ENCODE measurements at regions not wholly inside any gene's neighbourhood (a gene's known extent, or its start where the extent isn't known, plus 50 kb on each side); places are given as distances from the start of the nearest gene placed in this dataset.

GRCh38 chr16:79713609-79714309 lies 113.2 kb upstream of the MAF start:
- DNase-seq (ENCODE audit: low spot score) = no peak

GRCh38 chr16:79712276-79712675 lies 111.7 kb upstream of the MAF start:
- peak; percentile 20 for DNase-seq (ENCODE audit: low spot score)

- no peak for DNase-seq (ENCODE audit: low spot score)
Measured at GRCh38 chr16:79707876-79708275, 107.3 kb upstream of the MAF start.

- no peak for DNase-seq (ENCODE audit: low spot score)
Measured at GRCh38 chr16:79703066-79703465, 102.5 kb upstream of the MAF start.

- DNase-seq (ENCODE audit: low spot score) = peak; percentile 20
Measured at GRCh38 chr16:79698341-79698753, 97.8 kb upstream of the MAF start.

- no peak for DNase-seq (ENCODE audit: low spot score)
Measured at GRCh38 chr16:79697562-79698112, 97.1 kb upstream of the MAF start.

GRCh38 chr16:79691007-79691406 lies 90.5 kb upstream of the MAF start:
- DNase-seq (ENCODE audit: low spot score) = peak; percentile 36

- no peak for DNase-seq (ENCODE audit: low spot score)
Measured at GRCh38 chr16:79690159-79690558, 89.6 kb upstream of the MAF start.

GRCh38 chr16:79687249-79688130 lies 87.0 kb upstream of the MAF start:
- no peak for DNase-seq (ENCODE audit: low spot score)

GRCh38 chr16:79685871-79686270 lies 85.3 kb upstream of the MAF start:
- DNase-seq (ENCODE audit: low spot score) = no peak

- no peak for DNase-seq (ENCODE audit: low spot score)
Measured at GRCh38 chr16:79679334-79679733, 78.8 kb upstream of the MAF start.

- no peak for DNase-seq (ENCODE audit: low spot score)
Measured at GRCh38 chr16:79677799-79678530, 77.4 kb upstream of the MAF start.

- DNase-seq (ENCODE audit: low spot score) = no peak
Measured at GRCh38 chr16:79673635-79674034, 73.1 kb upstream of the MAF start.

- no peak for DNase-seq (ENCODE audit: low spot score)
Measured at GRCh38 chr16:79672524-79672923, 72.0 kb upstream of the MAF start.

- no peak for DNase-seq (ENCODE audit: low spot score)
Measured at GRCh38 chr16:79668502-79668901, 68.0 kb upstream of the MAF start.

GRCh38 chr16:79665970-79666369 lies 65.4 kb upstream of the MAF start:
- no peak for DNase-seq (ENCODE audit: low spot score)

GRCh38 chr16:79664407-79664806 lies 63.9 kb upstream of the MAF start:
- no peak for DNase-seq (ENCODE audit: low spot score)

- no peak for DNase-seq (ENCODE audit: low spot score)
Measured at GRCh38 chr16:79662669-79663313, 62.3 kb upstream of the MAF start.

GRCh38 chr16:79662122-79662521 lies 61.6 kb upstream of the MAF start:
- DNase-seq (ENCODE audit: low spot score) = no peak

- DNase-seq (ENCODE audit: low spot score) = no peak
Measured at GRCh38 chr16:79661578-79661977, 61.0 kb upstream of the MAF start.

- no peak for DNase-seq (ENCODE audit: low spot score)
Measured at GRCh38 chr16:79659344-79659743, 58.8 kb upstream of the MAF start.
